ENCODE measurements at regions not wholly inside any gene's neighbourhood (a gene's known extent, or its start where the extent isn't known, plus 50 kb on each side); places are given as distances from the start of the nearest gene placed in this dataset.

DNA sequence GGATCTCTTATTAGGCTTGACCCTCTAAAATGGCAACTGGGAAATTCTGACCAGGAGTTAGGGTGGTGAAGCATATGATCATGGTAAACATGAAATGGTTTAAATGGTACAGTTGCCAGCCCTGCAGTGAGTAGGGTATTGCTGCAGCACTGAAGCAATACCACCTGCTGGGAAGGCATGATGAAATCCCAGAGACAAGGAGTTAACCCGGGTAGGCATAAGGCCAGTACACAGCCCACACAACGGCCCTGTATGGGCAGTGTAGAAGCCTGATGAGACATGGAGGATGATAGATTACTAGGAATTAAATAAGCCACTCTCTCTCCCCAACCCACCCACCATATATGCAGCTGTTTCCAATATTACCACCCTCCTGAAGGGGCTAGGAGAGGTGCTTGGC lies 197.4 kb upstream of the MOCS1 start:
- intact Hi-C loops (cut with DNase I), result no loop called here
- DNase-seq, result no peak
- Histone ChIP-seq H3K27ac (no peak overlapping the region), H3K4me3 (replicated peaks in 1 of 3) (no peak overlapping the region), H3K36me3 (no peaks in the 10 kb centered on the region), H3K9me3 (no peaks in the 10 kb centered on the region), H3K27me3 (no peaks in the 10 kb centered on the region), H3K4me1 (no peaks in the 10 kb centered on the region)
- no peak for TF ChIP-seq POLR2A (IDR thresholded peaks at IDR 0.05)
- TF ChIP-seq, protein P1, sequence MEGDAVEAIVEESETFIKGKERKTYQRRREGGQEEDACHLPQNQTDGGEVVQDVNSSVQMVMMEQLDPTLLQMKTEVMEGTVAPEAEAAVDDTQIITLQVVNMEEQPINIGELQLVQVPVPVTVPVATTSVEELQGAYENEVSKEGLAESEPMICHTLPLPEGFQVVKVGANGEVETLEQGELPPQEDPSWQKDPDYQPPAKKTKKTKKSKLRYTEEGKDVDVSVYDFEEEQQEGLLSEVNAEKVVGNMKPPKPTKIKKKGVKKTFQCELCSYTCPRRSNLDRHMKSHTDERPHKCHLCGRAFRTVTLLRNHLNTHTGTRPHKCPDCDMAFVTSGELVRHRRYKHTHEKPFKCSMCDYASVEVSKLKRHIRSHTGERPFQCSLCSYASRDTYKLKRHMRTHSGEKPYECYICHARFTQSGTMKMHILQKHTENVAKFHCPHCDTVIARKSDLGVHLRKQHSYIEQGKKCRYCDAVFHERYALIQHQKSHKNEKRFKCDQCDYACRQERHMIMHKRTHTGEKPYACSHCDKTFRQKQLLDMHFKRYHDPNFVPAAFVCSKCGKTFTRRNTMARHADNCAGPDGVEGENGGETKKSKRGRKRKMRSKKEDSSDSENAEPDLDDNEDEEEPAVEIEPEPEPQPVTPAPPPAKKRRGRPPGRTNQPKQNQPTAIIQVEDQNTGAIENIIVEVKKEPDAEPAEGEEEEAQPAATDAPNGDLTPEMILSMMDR (IDR thresholded peaks at IDR 0.05), result no peak
- 76 to 88% methylated on average over 2 of the region's 2 CpGs for WGBS, 2 donors

DNA sequence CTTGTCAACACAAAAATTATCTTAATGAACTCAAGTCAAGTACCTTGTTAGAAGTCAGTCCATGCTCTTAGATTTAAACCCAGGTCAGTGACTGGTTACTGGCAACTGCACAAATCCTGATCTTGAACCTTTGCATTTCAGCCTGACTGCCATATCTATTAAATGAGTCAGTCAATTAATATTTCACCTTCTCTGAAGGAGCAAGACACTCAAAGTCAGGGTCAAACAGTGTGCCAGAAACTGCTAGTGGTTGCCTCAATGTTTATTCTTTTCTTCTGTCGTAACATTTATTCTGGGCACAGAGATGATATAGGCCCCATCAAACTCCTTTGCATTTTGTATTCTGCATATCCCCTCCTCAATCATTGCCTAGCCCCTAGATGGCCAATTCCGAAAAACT lies 193.9 kb upstream of the MOCS1 start:
- Histone ChIP-seq H3K4me3 (replicated peaks in 1 of 3) (no peak overlapping the region), H3K27ac (no peak overlapping the region), H3K9me3 (no peaks in the 10 kb centered on the region), H3K27me3 (no peaks in the 10 kb centered on the region), H3K4me1 (no peaks in the 10 kb centered on the region), H3K36me3 (no peaks in the 10 kb centered on the region)
- 93% methylated on average over 2 of the region's 2 CpGs for WGBS, 2 donors
- DNase-seq, result no peak
- no peak for TF ChIP-seq POLR2A (IDR thresholded peaks at IDR 0.05)
- TF ChIP-seq, protein P1 (IDR thresholded peaks at IDR 0.05), result no peak
- intact Hi-C loops (cut with DNase I), result no loop called here

DNA sequence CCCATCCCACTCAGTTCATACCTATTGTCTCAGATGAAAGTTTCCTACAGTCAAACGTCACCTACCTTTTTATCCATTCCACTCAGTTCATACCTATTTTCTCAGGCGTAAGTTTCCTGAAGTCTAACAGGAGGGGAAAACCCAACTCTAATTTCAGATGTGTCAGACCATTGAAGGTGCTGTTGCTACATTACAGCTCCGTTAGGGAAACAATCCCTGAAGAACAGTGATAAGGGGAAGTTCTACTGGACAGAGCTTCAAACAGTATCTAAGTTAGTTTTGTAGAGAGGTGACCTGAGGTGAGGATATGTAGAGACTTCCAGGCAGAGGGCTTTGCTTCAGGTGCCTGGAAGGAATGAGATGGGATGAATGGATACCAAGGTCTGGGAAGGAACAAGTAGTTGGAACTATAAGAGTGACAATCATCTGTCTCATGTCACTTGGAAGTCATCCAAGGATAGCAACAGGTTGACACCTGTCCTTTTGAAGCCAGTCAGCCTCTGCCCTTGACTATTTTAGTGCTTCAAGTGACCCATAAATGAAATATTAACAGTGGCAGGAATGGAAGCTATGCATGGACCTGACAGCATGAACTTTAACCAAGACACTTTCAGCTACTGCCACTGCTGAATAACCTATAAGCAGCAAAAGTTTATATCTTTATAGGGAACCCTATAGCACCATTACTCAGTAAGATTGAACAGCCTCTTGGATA lies 191.6 kb upstream of the MOCS1 start:
- DNase-seq, result no peak
- H3K4me3 ChIP-seq (replicated peaks in 1 of 3), result no peak overlapping the region
- no peaks in the 10 kb centered on the region for H3K4me1 ChIP-seq
- no peaks in the 10 kb centered on the region for H3K27me3 ChIP-seq
- H3K27ac ChIP-seq, result no peak overlapping the region
- intact Hi-C loops (cut with DNase I), result no loop called here
- WGBS, 2 donors, result 88 to 89% methylated on average over 3 of the region's 3 CpGs
- TF ChIP-seq, protein P1 (IDR thresholded peaks at IDR 0.05), result no peak
- no peak for TF ChIP-seq POLR2A (IDR thresholded peaks at IDR 0.05)
- no peaks in the 10 kb centered on the region for H3K36me3 ChIP-seq
- H3K9me3 ChIP-seq, result no peaks in the 10 kb centered on the region

DNA sequence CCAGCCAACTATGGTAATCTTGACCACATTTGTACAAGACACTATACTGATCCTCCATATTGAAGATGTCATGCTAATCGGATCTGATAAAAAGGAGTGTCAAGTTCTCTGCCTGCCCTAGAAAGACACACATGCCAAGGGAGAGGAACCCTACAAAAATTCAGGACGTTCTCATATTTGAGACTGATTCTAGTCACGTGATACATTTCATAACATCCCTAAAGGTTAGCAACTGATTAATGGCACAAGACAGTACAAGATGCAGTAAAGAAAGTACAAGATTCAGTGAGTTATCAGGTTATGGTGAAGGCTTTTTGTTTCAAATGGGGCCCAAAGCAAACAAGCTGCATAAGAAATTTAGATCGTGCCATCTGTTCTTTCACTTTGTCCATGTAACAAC lies 190.7 kb upstream of the MOCS1 start:
- DNase-seq, result no peak
- TF ChIP-seq, protein P1 (IDR thresholded peaks at IDR 0.05), result no peak
- TF ChIP-seq POLR2A (IDR thresholded peaks at IDR 0.05), result no peak
- Histone ChIP-seq H3K27ac (no peak overlapping the region), H3K27me3 (no peaks in the 10 kb centered on the region), H3K4me1 (no peaks in the 10 kb centered on the region), H3K4me3 (replicated peaks in 1 of 3) (no peak overlapping the region), H3K9me3 (no peaks in the 10 kb centered on the region), H3K36me3 (no peaks in the 10 kb centered on the region)
- 79 to 85% methylated on average over 4 of the region's 4 CpGs for WGBS, 2 donors
- intact Hi-C loops (cut with DNase I), result no loop called here

DNA sequence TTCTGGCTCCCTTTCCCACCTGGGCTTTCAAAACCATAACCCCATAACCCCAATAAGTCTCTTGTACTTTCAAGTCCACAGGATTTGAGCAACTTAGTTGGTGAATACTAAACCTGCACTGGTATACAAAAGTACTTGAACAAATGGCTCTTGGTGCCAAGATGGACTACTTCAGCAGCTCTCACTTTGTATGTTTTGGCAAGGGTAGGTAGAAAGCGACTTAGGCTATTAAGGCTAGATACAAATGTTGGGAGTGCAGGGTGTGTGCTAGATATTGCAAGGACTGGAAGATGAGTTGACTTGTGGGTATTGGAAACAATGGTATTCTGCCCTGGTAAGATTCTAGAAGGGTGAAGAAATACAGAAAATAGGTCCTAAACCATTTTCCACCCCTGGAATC lies 182.6 kb upstream of the MOCS1 start:
- intact Hi-C loops (cut with DNase I), result no loop called here
- WGBS, 2 donors, result 0% methylated on average over 1 of the region's 1 CpG
- no peaks in the 10 kb centered on the region for H3K36me3 ChIP-seq

More for the DNA sequence above, 182.6 kb upstream of the MOCS1 start:
- TF ChIP-seq, protein P1 (IDR thresholded peaks at IDR 0.05), result no peak
- no peak for TF ChIP-seq POLR2A (IDR thresholded peaks at IDR 0.05)
- H3K4me3 ChIP-seq (replicated peaks in 1 of 3), result no peak overlapping the region
- H3K27me3 ChIP-seq, result no peaks in the 10 kb centered on the region
- peak; percentile 7 to 14 for DNase-seq
- no peak overlapping the region for H3K27ac ChIP-seq
- H3K9me3 ChIP-seq, result no peaks in the 10 kb centered on the region
- no peaks in the 10 kb centered on the region for H3K4me1 ChIP-seq
